ENCODE measurements at regions not wholly inside any gene's neighbourhood (a gene's known extent, or its start where the extent isn't known, plus 50 kb on each side); places are given as distances from the start of the nearest gene placed in this dataset.

GRCh38 chr6:155832596-155832995, 377.0 kb upstream of the NOX3 start (continued):
- TF ChIP-seq TSHZ2 (CRISPR knock-in tag; IDR thresholded peaks at IDR 0.05) = no peak

DNA sequence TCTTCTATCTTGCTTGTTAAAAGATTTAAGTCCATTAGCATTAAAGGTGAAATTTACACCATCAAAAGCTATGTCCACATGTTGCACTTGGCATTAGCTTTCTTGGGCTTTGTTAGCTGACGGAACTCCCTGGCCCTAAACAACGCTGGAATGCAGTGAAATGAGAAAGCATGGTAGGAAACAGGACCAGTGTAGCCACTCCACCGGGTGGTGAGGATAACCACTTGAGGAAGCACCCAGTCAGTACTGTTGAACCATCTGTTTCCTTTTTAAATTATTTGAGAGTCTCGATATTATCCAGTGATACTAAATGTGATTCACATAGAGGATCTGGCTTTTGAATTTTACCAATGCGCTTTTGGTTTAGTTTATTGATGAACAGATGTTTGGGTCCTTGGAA, 374.9 kb upstream of the NOX3 start:
- no peak for ATAC-seq
- TF ChIP-seq, protein P1, sequence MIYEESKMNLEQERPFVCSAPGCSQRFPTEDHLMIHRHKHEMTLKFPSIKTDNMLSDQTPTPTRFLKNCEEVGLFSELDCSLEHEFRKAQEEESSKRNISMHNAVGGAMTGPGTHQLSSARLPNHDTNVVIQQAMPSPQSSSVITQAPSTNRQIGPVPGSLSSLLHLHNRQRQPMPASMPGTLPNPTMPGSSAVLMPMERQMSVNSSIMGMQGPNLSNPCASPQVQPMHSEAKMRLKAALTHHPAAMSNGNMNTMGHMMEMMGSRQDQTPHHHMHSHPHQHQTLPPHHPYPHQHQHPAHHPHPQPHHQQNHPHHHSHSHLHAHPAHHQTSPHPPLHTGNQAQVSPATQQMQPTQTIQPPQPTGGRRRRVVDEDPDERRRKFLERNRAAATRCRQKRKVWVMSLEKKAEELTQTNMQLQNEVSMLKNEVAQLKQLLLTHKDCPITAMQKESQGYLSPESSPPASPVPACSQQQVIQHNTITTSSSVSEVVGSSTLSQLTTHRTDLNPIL (CRISPR knock-in tag; IDR thresholded peaks at IDR 0.05; ENCODE audit: low read depth) = no peak

GRCh38 chr6:155829646-155830045, 374.0 kb upstream of the NOX3 start:
- ATAC-seq = no peak
- TF ChIP-seq BACH2 (CRISPR knock-in tag; IDR thresholded peaks at IDR 0.05; ENCODE audit: borderline replicate concordance) (no peak), RARB (CRISPR knock-in tag; IDR thresholded peaks at IDR 0.05) (no peak), ARNTL (CRISPR knock-in tag; IDR thresholded peaks at IDR 0.05; ENCODE audit: borderline replicate concordance, low read depth) (no peak), ZFP30 (CRISPR knock-in tag; IDR thresholded peaks at IDR 0.05) (no peak), CSDC2 (CRISPR knock-in tag; IDR thresholded peaks at IDR 0.05) (no peak), TCF4 (CRISPR knock-in tag; IDR thresholded peaks at IDR 0.05; ENCODE audit: borderline replicate concordance) (no peak), ZNF565 (CRISPR knock-in tag; conservative IDR thresholded peaks at IDR 0.05; ENCODE audit: low read depth) (no peak)
- TF ChIP-seq, protein P2, sequence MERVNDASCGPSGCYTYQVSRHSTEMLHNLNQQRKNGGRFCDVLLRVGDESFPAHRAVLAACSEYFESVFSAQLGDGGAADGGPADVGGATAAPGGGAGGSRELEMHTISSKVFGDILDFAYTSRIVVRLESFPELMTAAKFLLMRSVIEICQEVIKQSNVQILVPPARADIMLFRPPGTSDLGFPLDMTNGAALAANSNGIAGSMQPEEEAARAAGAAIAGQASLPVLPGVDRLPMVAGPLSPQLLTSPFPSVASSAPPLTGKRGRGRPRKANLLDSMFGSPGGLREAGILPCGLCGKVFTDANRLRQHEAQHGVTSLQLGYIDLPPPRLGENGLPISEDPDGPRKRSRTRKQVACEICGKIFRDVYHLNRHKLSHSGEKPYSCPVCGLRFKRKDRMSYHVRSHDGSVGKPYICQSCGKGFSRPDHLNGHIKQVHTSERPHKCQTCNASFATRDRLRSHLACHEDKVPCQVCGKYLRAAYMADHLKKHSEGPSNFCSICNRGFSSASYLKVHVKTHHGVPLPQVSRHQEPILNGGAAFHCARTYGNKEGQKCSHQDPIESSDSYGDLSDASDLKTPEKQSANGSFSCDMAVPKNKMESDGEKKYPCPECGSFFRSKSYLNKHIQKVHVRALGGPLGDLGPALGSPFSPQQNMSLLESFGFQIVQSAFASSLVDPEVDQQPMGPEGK (CRISPR knock-in tag; IDR thresholded peaks at IDR 0.05; ENCODE audit: borderline replicate concordance) = no peak
- TF ChIP-seq, protein P1 (CRISPR knock-in tag; IDR thresholded peaks at IDR 0.05; ENCODE audit: low read depth) = no peak

DNA sequence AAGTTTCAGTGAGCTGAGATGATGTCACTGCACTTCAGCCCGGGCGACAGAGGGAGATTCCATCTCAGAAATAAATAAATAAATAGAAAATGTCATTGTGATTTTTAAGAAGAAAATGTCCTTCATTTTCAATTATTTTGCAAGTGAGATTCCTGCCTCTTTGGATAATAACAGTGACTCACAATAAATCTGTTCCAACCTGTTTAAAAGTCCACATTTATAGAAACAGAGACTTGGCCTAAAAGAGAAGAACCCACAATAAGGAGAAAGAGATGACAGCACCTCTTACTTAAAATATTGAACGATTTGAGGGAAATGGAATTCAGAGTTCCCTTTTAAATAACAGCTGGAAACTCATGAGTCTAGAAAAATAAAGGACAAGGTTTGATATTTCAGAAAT, 373.4 kb upstream of the NOX3 start:
- no peak for ATAC-seq
- TF ChIP-seq ZNF70 (CRISPR knock-in tag; IDR thresholded peaks at IDR 0.05) (no peak), PPARA (CRISPR knock-in tag; IDR thresholded peaks at IDR 0.05; ENCODE audit: borderline replicate concordance) (no peak)
- TF ChIP-seq, protein P3, sequence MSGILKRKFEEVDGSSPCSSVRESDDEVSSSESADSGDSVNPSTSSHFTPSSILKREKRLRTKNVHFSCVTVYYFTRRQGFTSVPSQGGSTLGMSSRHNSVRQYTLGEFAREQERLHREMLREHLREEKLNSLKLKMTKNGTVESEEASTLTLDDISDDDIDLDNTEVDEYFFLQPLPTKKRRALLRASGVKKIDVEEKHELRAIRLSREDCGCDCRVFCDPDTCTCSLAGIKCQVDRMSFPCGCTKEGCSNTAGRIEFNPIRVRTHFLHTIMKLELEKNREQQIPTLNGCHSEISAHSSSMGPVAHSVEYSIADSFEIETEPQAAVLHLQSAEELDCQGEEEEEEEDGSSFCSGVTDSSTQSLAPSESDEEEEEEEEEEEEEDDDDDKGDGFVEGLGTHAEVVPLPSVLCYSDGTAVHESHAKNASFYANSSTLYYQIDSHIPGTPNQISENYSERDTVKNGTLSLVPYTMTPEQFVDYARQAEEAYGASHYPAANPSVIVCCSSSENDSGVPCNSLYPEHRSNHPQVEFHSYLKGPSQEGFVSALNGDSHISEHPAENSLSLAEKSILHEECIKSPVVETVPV (CRISPR knock-in tag; IDR thresholded peaks at IDR 0.05) = no peak
- TF ChIP-seq, protein P1 (CRISPR knock-in tag; IDR thresholded peaks at IDR 0.05; ENCODE audit: low read depth) = no peak

- no peak for TF ChIP-seq ZC3H10 (CRISPR knock-in tag; IDR thresholded peaks at IDR 0.05)
- no peak for TF ChIP-seq TCF4 (CRISPR knock-in tag; IDR thresholded peaks at IDR 0.05; ENCODE audit: borderline replicate concordance)
- no peak for TF ChIP-seq ZFP3 (CRISPR knock-in tag; IDR thresholded peaks at IDR 0.05)
- no peak for ATAC-seq
Observed at GRCh38 chr6:155818698-155819097, 363.1 kb upstream of the NOX3 start.
